GM18873 (cell line): ENCODE measurements at regions not wholly inside any gene's neighbourhood (a gene's known extent, or its start where the extent isn't known, plus 50 kb on each side); places are given as distances from the start of the nearest gene placed in this dataset.
A peak's percentile ranks its signal among the peaks of the same experiment; 100 is the strongest.
"Not testable (repeated sequence)": the region's sequence is repeated elsewhere in the genome, so short reads cannot be mapped to it uniquely, and the experiment has no call there.

Source experiments
- ATAC-seq: cut with Tn5 transposase; IDR thresholded peaks from one replicate; pipeline ENCODE4 v1.9.1; 2021; ENCODE audit warnings: mild to moderate bottlenecking, moderate library complexity, moderate number of reproducible peaks; ENCODE audit not compliant: unreplicated experiment, low FRiP score

GRCh38 chrX:101823236-101823635 is 108.6 kb downstream of the ZMAT1 start:
- ATAC-seq = no peak

DNA sequence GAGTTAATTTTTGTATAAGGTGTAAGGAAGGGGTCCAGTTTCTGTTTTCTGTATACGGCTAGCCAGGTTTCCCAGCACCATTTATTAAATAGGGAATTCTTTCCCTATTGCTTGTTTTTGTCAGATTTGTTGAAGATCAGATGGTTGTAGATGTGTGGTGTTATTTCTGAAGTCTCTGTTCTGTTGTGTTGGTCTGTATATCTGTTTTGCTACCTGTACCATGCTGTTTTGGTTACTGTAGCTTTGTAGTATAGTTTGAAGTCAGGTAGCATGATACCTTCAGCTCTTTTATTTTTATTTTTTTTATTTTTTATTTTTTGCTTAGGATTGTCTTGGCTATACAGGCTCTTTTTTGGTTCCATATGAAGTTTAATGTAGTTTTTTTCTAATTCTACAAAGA is 114.1 kb downstream of the ZMAT1 start:
- ATAC-seq = not testable (repeated sequence)

GRCh38 chrX:101813200-101813599 is 118.6 kb downstream of the ZMAT1 start:
- ATAC-seq = no peak

DNA sequence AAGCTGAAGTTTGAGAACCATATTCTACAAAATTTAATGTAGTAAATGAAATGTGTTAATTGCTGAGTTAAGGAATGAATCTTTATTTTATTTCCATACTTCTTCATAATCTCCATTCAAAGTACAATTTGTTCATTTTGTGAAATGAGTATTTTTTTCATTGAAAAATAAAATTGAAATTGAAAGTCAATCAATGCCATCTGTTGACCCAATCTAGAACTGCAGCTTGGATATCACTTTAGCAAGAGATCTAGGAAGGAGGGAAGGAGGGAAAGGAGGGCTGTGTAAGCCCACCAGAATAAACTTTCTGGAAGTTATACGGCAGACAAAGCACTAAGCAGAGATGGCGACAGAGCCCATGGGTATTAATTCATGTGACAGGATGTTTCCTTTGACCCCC is 128.4 kb downstream of the ZMAT1 start:
- no peak for ATAC-seq

- peak; percentile 97 for ATAC-seq
Measured at GRCh38 chrX:101799387-101799786, 132.4 kb downstream of the ZMAT1 start.

DNA sequence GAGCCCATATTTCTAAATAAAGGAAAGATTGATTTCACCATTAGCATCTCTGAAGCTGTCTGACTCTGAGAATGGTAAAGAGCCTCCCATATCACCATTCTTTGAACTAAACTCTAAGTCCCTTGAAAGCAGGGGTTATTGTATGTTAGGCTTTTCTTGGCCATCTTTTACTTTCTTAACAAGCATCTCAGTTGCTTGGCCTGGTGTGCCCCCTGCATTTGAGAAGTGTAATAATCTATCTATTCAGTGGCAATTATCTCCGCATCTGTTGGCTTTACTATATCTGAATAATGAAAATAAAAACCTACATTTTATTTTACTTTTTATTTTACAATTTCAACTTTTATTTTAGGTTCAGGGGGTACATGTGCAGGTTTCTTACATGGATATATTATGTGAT is 128.3 kb upstream of the ARMCX2 start:
- ATAC-seq = no peak

- ATAC-seq = no peak
Measured at GRCh38 chrX:101785142-101785541, 125.5 kb upstream of the ARMCX2 start.

- not testable (repeated sequence) for ATAC-seq
Measured at GRCh38 chrX:101780421-101780820, 120.8 kb upstream of the ARMCX2 start.

DNA sequence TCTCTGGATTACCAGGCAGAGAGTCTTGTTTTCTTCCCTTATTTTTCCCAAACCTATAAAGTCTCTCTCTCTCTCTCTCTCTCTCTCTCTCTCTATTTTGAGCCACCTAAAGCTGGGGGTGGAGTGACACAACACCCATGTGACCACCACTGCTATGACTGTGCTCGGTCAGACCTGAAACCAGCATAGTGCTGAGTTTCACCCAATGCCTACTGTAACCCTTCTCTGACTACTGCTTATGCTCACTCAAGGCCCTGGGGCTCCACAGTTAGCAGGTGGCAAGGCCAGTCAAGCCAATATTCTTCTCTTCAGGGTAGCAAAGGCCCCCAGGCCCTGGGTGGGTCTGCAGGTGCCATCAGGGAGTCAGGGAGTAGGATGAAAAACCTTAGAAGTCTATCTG is 114.7 kb upstream of the ARMCX2 start:
- ATAC-seq = peak; percentile 100

- ATAC-seq = no peak
Measured at GRCh38 chrX:101764538-101764937, 104.9 kb upstream of the ARMCX2 start.

- ATAC-seq = no peak
Measured at GRCh38 chrX:101759000-101759399, 99.3 kb upstream of the ARMCX2 start.

GRCh38 chrX:101750744-101751143 is 91.1 kb upstream of the ARMCX2 start:
- ATAC-seq = no peak

- no peak for ATAC-seq
Measured at GRCh38 chrX:101749436-101749835, 89.8 kb upstream of the ARMCX2 start.

DNA sequence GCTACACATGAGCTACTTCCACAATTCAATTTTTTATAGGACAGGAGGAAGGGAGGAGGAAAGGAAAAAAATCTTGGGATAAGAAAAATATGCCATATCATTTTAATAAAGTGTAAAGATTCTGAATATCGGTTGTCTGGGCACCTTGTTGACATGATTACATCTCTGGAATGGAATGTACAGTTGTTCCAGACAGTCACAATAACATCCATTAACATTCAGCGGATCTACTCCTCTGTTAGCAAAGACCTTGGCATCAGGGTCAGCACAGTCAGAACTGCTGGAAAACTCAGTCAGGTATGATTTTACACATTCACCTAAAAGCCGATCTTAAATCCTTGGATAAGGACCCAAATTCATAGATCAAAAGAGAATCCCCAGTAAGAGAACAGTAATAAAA is 85.4 kb upstream of the ARMCX2 start:
- ATAC-seq = no peak

DNA sequence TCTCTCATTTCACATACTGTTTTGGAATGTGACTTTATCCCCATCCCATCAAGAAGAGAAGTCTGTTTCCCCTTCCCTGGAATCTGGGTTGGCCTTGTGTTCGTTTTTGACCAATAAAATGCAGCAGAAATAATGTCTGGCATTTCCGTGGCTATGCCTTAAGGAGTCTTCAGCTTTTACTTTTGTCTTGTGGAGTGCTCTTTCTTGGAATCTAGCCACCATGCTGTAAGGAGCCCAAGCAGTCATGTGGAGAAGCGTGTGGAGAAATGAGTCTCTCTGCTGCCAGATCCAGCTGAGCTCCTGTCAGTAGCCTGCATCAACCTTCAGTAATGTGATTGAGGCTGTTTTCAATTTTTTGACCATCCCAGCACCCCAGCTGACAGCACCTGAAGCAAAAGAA is 84.4 kb upstream of the ARMCX2 start:
- ATAC-seq = no peak

DNA sequence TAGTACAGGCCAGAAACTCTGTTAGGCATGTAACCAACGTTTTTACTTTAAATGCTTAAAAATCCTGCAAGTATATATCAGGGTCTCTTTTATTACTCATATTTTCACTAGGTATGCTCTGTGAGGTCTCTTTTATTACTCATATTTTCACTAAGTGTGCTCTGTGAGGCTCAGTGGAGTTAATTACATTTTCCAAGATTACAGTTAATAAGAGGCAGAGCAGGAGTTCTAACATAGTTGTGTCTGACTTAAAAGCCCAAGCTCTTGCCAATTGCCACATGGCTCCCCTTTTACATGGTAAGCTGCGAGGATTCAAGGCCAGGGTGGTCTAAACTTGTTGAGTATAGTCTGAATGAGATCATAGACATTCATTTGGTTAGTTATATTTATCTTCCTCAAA is 81.0 kb upstream of the ARMCX2 start:
- no peak for ATAC-seq

DNA sequence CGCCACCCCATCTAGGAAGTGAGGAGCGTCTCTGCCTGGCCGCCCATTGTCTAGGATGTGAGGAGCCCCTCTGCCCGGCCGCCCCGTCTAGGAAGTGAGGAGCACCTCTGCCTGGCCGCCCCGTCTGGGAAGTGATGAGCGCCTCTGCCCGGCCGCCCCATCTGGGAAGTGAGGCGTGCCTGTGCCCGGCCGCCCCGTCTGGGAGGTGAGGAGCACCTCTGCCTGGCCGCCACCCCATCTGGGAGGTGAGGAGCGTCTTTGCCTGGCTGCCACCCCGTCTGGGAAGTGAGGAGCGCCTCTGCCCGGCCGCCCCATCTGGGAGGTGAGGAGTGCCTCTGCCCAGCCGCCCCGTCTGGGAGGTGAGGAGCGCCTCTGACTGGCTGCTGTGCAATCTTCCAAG is 79.2 kb upstream of the ARMCX2 start:
- ATAC-seq = not testable (repeated sequence)

GRCh38 chrX:101738411-101738810 is 78.8 kb upstream of the ARMCX2 start:
- not testable (repeated sequence) for ATAC-seq

DNA sequence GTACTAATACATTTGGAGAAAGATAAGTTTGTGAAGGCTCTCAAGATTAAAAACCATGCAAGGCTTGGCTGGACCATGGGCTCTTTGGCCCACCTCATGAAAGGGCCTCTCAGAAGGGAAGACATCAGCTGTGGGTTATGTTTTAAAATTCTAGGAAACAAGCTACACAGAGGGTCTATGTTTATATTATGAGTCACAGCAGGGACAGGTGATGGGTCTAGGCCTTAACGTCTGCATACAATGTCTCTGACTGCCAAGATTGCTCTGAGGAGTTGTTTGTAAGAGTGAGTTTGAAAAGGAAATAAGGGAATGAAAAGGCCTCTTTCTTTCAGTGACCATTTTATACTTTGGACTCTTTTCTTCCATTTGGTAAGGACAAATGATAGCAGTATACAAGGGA is 77.0 kb upstream of the ARMCX2 start:
- ATAC-seq = no peak

DNA sequence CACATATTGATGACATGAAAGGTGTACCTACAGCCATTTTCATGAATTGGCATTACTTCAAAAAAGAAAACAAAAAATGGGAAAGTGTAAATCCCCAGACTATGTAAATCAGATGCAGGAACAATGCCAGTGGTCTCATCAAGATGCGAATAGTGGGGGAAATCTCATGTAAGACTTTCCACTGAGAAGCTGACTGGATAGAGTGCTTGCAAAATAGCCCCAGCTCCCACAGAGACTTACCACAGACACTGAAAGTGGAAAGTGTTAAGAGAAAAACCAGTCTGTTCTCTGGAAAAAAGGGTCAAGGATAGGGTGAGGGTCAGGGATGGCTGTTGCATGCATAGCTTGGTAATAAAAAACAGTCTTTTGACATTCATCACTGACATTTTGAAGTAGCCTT is 73.2 kb upstream of the ARMCX2 start:
- no peak for ATAC-seq

- ATAC-seq = no peak
Measured at GRCh38 chrX:101729986-101730385, 70.3 kb upstream of the ARMCX2 start.
